ENCODE measurements at regions not wholly inside any gene's neighbourhood (a gene's known extent, or its start where the extent isn't known, plus 50 kb on each side); places are given as distances from the start of the nearest gene placed in this dataset.
"Not testable (repeated sequence)": the region's sequence is repeated elsewhere in the genome, so short reads cannot be mapped to it uniquely, and the experiment has no call there.

DNA sequence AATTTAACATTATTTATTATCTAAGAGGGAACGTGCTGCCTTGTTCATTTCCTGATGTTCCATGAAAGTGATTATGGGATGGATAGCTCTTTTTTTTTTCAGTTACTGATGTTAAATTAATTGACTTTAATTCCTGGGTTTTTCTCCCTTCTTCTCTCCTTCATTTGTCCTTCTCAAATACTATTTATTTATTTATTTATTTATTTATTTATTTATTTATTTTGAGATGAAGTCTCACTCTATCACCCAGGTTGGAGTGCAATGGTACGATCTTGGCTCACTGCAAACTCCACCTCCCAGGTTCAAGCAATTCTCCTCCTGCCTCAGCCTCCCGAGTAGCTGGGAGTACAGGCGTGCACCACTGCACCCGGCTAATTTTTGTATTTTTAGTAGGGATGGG lies 127.4 kb upstream of the KIF5B start:
- H3K9me3 Mint-ChIP-seq; ATAC-seq (replicated peaks); H3K36me3 Mint-ChIP-seq; H3K4me3 Mint-ChIP-seq; H3K27ac Mint-ChIP-seq; H3K27me3 Mint-ChIP-seq; H3K4me1 Mint-ChIP-seq; DNase-seq: not testable (repeated sequence)

DNA sequence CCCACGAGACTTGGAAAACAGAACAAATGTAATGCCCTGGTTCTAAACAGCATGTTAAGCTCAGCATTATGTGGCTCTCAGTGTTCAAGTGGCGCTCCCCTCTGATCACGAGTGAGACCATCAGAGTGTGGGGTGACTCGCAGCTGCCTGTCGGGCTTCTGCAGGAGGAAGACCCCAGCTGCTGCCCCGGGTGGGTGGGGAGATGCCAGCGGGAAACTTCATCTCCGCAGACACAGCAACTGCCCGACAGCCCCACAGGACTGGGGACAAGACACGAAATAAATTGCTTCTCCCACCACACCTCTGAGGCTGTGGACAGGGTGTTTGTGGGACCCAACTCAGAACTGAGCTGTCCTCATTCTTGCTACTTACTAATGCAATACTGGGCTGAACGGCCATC lies 126.3 kb upstream of the KIF5B start:
- Mint-ChIP-seq H3K27ac (no peak overlapping the region), H3K4me3 (no peak overlapping the region), H3K4me1 (peaks cover 0 to 2% of the 10 kb centered on the region in 2 donors), H3K36me3 (no peaks in the 10 kb centered on the region), H3K27me3 (peaks cover 4 to 7% of the 10 kb centered on the region in 2 donors), H3K9me3 (no peaks in the 10 kb centered on the region)
- no peak for ATAC-seq (replicated peaks)
- DNase-seq: no peak

- H3K4me1 Mint-ChIP-seq: no peaks in the 10 kb centered on the region
- H3K9me3 Mint-ChIP-seq: no peaks in the 10 kb centered on the region
- ATAC-seq (replicated peaks) (no peak), DNase-seq (no peak)
- no peak overlapping the region for H3K27ac Mint-ChIP-seq
- H3K4me3 Mint-ChIP-seq: no peak overlapping the region
- peaks cover 4% of the 10 kb centered on the region in 2 donors for H3K27me3 Mint-ChIP-seq
- H3K36me3 Mint-ChIP-seq: no peaks in the 10 kb centered on the region
These were observed 124.4 kb upstream of the KIF5B start for GRCh38 chr10:32180390-32181280.

GRCh38 chr10:32179836-32180235 lies 123.6 kb upstream of the KIF5B start:
- no peaks in the 10 kb centered on the region for H3K4me1 Mint-ChIP-seq
- H3K27me3 Mint-ChIP-seq: peaks cover 4% of the 10 kb centered on the region in 2 donors
- no peaks in the 10 kb centered on the region for H3K36me3 Mint-ChIP-seq
- ATAC-seq (replicated peaks): no peak
- H3K27ac Mint-ChIP-seq: peak overlapping the region; percentile 17
- no peak overlapping the region for H3K4me3 Mint-ChIP-seq
- no peaks in the 10 kb centered on the region for H3K9me3 Mint-ChIP-seq
- DNase-seq: no peak

DNA sequence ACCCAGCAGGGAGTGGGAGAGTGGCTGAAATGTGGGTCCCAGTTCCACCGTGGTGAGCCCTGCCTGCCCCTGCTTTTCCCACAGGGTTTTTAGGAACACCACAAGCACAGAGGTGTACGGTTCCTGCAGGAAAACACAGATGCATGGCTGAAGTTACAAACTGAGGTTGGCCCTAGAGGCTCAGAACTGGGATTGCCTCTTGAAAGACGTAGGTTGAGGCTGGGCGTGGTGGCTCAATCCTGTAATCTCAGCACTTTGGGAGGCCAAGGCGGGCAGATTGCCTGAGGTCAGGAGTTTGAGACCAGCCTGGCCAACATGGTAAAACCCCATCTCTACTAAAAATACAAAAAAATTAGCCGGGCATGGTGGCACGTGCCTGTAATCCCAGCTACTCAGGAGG lies 121.4 kb upstream of the KIF5B start:
- not testable (repeated sequence) for H3K27me3 Mint-ChIP-seq; ATAC-seq (replicated peaks); H3K4me3 Mint-ChIP-seq; H3K9me3 Mint-ChIP-seq; H3K27ac Mint-ChIP-seq; H3K36me3 Mint-ChIP-seq; DNase-seq; H3K4me1 Mint-ChIP-seq

DNA sequence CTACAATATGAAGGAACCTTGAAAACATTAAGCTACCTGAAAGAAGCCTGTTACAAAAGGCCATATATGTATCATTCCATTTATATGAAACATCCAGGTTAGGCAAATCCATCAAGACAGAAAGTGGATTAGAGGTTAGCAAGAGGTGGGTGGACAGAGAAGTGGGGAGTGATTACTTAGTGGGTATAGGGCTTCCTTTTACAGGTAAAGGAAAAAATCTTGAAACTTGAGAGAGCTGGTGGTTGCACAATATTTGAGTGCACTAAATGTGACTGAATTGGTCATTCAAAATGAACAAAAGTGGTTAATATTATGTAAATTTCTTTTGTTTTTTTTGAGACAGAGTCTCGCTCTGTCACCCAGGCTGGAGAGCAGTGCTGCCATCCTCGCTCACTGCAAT lies 119.4 kb upstream of the KIF5B start:
- ATAC-seq (replicated peaks) (no peak), DNase-seq (no peak)
- no peak overlapping the region for H3K27ac Mint-ChIP-seq
- H3K9me3 Mint-ChIP-seq: no peaks in the 10 kb centered on the region
- no peaks in the 10 kb centered on the region for H3K36me3 Mint-ChIP-seq
- H3K27me3 Mint-ChIP-seq: no peaks in the 10 kb centered on the region
- no peak overlapping the region for H3K4me3 Mint-ChIP-seq
- H3K4me1 Mint-ChIP-seq: no peaks in the 10 kb centered on the region

GRCh38 chr10:32174349-32174893 lies 118.2 kb upstream of the KIF5B start:
- no peak overlapping the region for H3K27ac Mint-ChIP-seq
- peaks cover 0 to 5% of the 10 kb centered on the region in 2 donors for H3K4me1 Mint-ChIP-seq
- no peak overlapping the region for H3K4me3 Mint-ChIP-seq
- DNase-seq (no peak), ATAC-seq (replicated peaks) (no peak)
- H3K36me3 Mint-ChIP-seq: no peaks in the 10 kb centered on the region
- H3K9me3 Mint-ChIP-seq: no peaks in the 10 kb centered on the region
- peaks cover 5 to 10% of the 10 kb centered on the region in 2 donors for H3K27me3 Mint-ChIP-seq

GRCh38 chr10:32171204-32171603 lies 115.0 kb upstream of the KIF5B start:
- peaks cover 0 to 5% of the 10 kb centered on the region in 2 donors for H3K4me1 Mint-ChIP-seq
- no peak for DNase-seq
- H3K4me3 Mint-ChIP-seq: no peak overlapping the region
- no peaks in the 10 kb centered on the region for H3K36me3 Mint-ChIP-seq
- no peak for ATAC-seq (replicated peaks)
- no peaks in the 10 kb centered on the region for H3K9me3 Mint-ChIP-seq
- H3K27me3 Mint-ChIP-seq: peaks cover 5 to 10% of the 10 kb centered on the region in 2 donors
- no peak overlapping the region for H3K27ac Mint-ChIP-seq

GRCh38 chr10:32169556-32169955 lies 113.3 kb upstream of the KIF5B start:
- Mint-ChIP-seq H3K27ac (no peak overlapping the region), H3K9me3 (no peaks in the 10 kb centered on the region), H3K36me3 (no peaks in the 10 kb centered on the region), H3K27me3 (peaks cover 10 to 16% of the 10 kb centered on the region in 2 donors), H3K4me1 (peaks cover 0 to 5% of the 10 kb centered on the region in 2 donors), H3K4me3 (no peak overlapping the region)
- ATAC-seq (replicated peaks) (no peak), DNase-seq (no peak)

DNA sequence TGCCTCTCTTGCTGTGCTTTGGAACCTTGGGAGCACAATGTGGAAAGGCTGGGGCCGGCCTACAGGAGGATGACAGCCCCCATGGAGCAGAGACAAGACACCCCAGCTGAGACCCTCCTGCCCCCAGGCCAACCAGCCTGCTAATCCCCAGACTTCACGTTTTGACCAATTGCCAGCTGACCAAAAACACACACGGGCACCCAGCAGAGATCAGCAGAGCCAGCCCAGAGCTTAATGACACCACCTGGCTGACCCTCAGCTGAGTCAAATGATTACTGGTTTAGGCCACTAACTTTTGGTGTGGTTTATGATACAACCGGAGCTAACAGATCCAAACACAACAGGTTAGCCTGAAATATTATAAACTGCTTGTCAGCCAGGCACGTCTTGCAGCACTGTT lies 111.2 kb upstream of the KIF5B start:
- Mint-ChIP-seq H3K4me1 (peaks cover 0 to 5% of the 10 kb centered on the region in 2 donors), H3K27ac (no peak overlapping the region), H3K27me3 (peaks cover 10 to 16% of the 10 kb centered on the region in 2 donors), H3K9me3 (no peaks in the 10 kb centered on the region), H3K4me3 (no peak overlapping the region), H3K36me3 (no peaks in the 10 kb centered on the region)
- DNase-seq (no peak), ATAC-seq (replicated peaks) (no peak)

DNA sequence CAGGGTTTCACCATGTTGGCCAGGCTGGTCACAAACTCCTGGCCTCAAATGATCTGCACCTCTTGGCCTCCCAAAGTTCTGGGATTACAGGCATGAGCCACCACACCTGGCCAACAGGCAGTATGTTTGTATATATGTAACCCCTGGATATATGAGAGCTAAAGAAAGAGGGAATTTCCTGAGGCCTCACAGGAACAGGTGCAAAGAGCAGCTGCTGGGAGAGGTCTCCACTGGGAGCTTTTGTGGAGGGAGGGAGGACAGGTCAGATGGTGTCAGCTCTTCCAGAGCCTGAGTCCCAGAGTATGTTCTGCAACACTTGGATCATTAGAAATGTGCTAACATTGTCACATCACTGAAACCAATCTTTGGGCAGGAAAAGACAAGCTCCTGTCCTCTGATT lies 110.1 kb upstream of the KIF5B start:
- Mint-ChIP-seq H3K27ac (no peak overlapping the region), H3K4me3 (no peak overlapping the region), H3K4me1 (peaks cover 0 to 5% of the 10 kb centered on the region in 2 donors), H3K36me3 (no peaks in the 10 kb centered on the region), H3K27me3 (peaks cover 10 to 16% of the 10 kb centered on the region in 2 donors), H3K9me3 (no peaks in the 10 kb centered on the region)
- ATAC-seq (replicated peaks): no peak
- DNase-seq: no peak

- H3K27ac Mint-ChIP-seq: no peak overlapping the region
- no peaks in the 10 kb centered on the region for H3K4me1 Mint-ChIP-seq
- H3K27me3 Mint-ChIP-seq: peaks cover 6% of the 10 kb centered on the region in 2 donors
- H3K4me3 Mint-ChIP-seq: no peak overlapping the region
- no peaks in the 10 kb centered on the region for H3K36me3 Mint-ChIP-seq
- no peak for DNase-seq
- ATAC-seq (replicated peaks): no peak
- H3K9me3 Mint-ChIP-seq: no peaks in the 10 kb centered on the region
These were observed 107.5 kb upstream of the KIF5B start for GRCh38 chr10:32163762-32164148.

DNA sequence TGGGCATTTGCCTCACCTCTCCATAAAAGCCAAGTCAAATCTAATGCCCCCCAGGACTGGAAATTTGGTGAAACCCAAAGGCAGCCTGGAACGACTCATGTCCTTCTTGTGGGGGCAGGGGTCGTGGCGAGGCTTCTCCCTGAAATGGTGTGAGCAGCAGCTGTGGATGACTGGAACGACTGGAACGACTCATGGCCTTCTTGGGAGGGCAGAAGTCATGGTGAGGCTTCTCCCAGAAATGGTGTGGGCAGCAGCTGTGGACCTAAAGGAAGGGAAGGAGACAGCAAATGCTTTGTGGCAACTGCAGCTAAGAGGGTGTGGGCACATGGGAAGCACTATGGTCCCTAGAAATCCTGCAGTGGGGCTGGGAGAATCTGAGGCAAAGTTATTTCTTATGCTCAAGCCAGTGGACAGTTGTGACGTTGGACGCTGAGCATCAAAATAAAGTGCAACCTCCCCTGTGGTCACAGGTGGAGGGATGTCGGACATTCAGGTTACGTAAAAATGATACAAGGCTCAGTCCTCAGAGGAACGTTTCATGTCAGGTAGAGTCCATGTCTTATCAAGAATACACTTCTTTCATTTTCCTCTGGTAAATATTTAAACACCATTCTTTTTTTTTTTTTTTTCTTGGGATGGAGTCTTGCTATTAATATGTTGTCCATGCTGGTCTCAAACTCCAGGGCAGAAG lies 107.0 kb upstream of the KIF5B start:
- Mint-ChIP-seq H3K9me3 (no peaks in the 10 kb centered on the region), H3K4me1 (no peaks in the 10 kb centered on the region), H3K4me3 (no peak overlapping the region), H3K27me3 (peaks cover 6% of the 10 kb centered on the region in 2 donors), H3K27ac (no peak overlapping the region), H3K36me3 (no peaks in the 10 kb centered on the region)
- no peak for DNase-seq
- no peak for ATAC-seq (replicated peaks)

DNA sequence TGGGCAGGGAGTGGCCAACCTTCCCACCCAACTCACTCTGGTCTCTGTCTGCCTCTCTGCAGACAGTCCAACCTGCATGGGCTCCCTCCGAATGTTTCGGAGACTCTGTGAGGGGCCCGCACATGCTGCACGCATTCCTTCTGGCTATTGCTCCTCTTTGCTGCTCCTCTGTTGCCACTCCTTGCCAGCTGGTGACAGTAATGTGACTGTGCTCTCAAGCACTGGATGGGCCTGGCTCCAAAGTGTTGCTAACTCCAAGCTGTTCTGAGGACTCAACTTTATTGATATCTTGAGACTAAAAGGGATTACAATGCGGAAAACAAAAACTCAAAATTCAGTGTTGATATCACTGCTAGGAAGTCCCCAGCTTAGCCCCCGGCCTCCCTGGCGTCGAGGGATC lies 105.4 kb upstream of the KIF5B start:
- Mint-ChIP-seq H3K27ac (no peak overlapping the region), H3K27me3 (peaks cover 6% of the 10 kb centered on the region in 2 donors), H3K36me3 (no peaks in the 10 kb centered on the region), H3K9me3 (no peaks in the 10 kb centered on the region), H3K4me3 (no peak overlapping the region), H3K4me1 (no peaks in the 10 kb centered on the region)
- ATAC-seq (replicated peaks): no peak
- no peak for DNase-seq

DNA sequence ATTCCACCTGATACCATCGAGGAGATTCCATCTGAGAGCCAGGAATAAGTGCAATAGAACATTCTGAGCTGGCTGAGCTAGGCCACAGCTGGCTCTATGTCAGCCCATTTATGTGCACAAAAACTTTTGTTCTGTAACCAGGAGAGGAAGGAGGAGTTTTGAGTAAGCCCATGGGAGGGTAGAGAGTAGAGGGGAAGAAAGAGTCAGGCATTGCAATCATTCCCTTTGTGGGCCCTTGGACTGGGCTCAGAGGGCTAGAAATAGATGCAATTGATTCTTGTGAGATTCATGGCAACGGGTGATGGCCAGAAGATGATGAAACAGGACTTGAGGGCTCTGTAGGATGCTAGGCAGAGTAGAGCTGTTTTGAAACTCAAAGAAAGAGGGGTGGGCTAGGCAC lies 104.6 kb upstream of the KIF5B start:
- H3K4me3 Mint-ChIP-seq: no peak overlapping the region
- no peaks in the 10 kb centered on the region for H3K36me3 Mint-ChIP-seq
- H3K4me1 Mint-ChIP-seq: no peaks in the 10 kb centered on the region
- DNase-seq (no peak), ATAC-seq (replicated peaks) (no peak)
- H3K27ac Mint-ChIP-seq: no peak overlapping the region
- peaks cover 6% of the 10 kb centered on the region in 2 donors for H3K27me3 Mint-ChIP-seq
- no peaks in the 10 kb centered on the region for H3K9me3 Mint-ChIP-seq

All from stimulated activated naive B cell treated with anti-CD40 and anti-IgM and Interleukin-4, amounts not matched to agents 10 μg/mL and 1 μg/mL and 100 μg/mL, for 72 hours (primary cell).